A549 (cell line): ENCODE measurements at regions not wholly inside any gene's neighbourhood (a gene's known extent, or its start where the extent isn't known, plus 50 kb on each side); places are given as distances from the start of the nearest gene placed in this dataset.

ENCODE experiments used
- ATAC-seq, 2 experiments: fragments of 200-7000 bp in 1 of 2; fragments of >200 bp in 1 of 2; cut with Nextera tagmentation in 1 of 2; cut with Tn5 transposase in 1 of 2; 3 replicates each; pipeline versions ENCODE4 v1.8.0 to v1.9.1; 2018 to 2020; ENCODE audit warnings: mild to moderate bottlenecking in 1 of 2, moderate library complexity in 1 of 2
- CTCF ChIA-PET: fragments of 300-600 bp; sonication (Branson Sonifier 250); formaldehyde crosslinking; extraction: SDS; loops from one replicate; lab custom pipeline; 2021; ENCODE audit warnings: antibody characterized with exemption, inconsistent platforms; lab: Yijun Ruan, JAX
- POLR2A ChIA-PET: fragments of 350-600 bp; formaldehyde crosslinking; extraction: SDS; loops from one replicate; lab custom pipeline; 2021; ENCODE audit warnings: antibody characterized with exemption, inconsistent platforms; lab: Yijun Ruan, JAX
- DNase-seq, 2 experiments: peaks; one replicate each; pipeline versions ENCODE4 v3.0.0 to v3.0.0-alpha.2; 2011 to 2016; ENCODE audit warnings: low read depth in 1 of 2, low spot score in 1 of 2
- FAIRE-seq: peaks from 2 replicates; lab custom pipeline; 2011; peaks lifted over from hg19 to GRCh38; lab: Jason Lieb, UNC
- H3K27ac ChIP-seq, 2 experiments: fragments of >200 bp; sonication (Bioruptor Twin); formaldehyde crosslinking; 3 replicates each; pipeline ENCODE4 v1.5.1; 2016 to 2017
- H3K4me1 ChIP-seq: fragments of >200 bp; sonication (Bioruptor Twin); formaldehyde crosslinking; 3 replicates; pipeline ENCODE4 v1.6.1; 2016
- H3K4me2 ChIP-seq: fragments of >200 bp; sonication (Bioruptor Twin); formaldehyde crosslinking; 3 replicates; pipeline ENCODE4 v1.6.1; 2016
- H3K4me3 ChIP-seq: fragments of >200 bp; sonication (Bioruptor Twin); formaldehyde crosslinking; 3 replicates; pipeline ENCODE4 v1.5.1; 2016
- H3K9me3 ChIP-seq: fragments of >200 bp; sonication (Bioruptor Twin); formaldehyde crosslinking; 3 replicates; pipeline ENCODE4 v1.6.1; 2016
- CBX2 ChIP-seq: fragments of 200-600 bp; sonication (generic); IDR thresholded peaks from 2 replicates; pipeline ENCODE4 v1.6.1; 2016; ENCODE audit warnings: low read depth, mild to moderate bottlenecking, borderline replicate concordance
- CBX8 ChIP-seq: fragments of 200-600 bp; sonication (generic); IDR thresholded peaks from 2 replicates; pipeline ENCODE4 v1.6.1; 2016
- CEBPB ChIP-seq, 2 experiments: fragments of >200 bp in 1 of 2; sonication (Bioruptor Twin) in 1 of 2; formaldehyde crosslinking in 1 of 2; IDR thresholded peaks; 2 replicates each; pipeline ENCODE4 v1.6.1; 2012 to 2016
- CHD2 ChIP-seq: fragments of 150-350 bp; IDR thresholded peaks from 2 replicates; pipeline ENCODE4 v1.6.1; 2014; ENCODE audit warnings: low read length; ENCODE audit not compliant: partially characterized antibody
- CHD4 ChIP-seq: fragments of 200-600 bp; sonication (generic); IDR thresholded peaks from 2 replicates; pipeline ENCODE4 v1.6.1; 2016; ENCODE audit warnings: antibody characterized with exemption, mild to moderate bottlenecking, borderline replicate concordance
- EHF ChIP-seq: fragments of 250-450 bp; sonication (Bioruptor Pico); IDR thresholded peaks from 2 replicates; pipeline ENCODE4 v1.5.0; 2020; ENCODE audit warnings: mild to moderate bottlenecking
- EHMT2 ChIP-seq: fragments of 200-600 bp; sonication (generic); IDR thresholded peaks from 2 replicates; pipeline ENCODE4 v1.6.1; 2016; ENCODE audit warnings: antibody characterized with exemption, low read depth, mild to moderate bottlenecking, moderate library complexity
- ESRRA ChIP-seq: fragments of 150-350 bp; IDR thresholded peaks from 2 replicates; pipeline ENCODE4 v1.6.1; 2014; ENCODE audit warnings: mild to moderate bottlenecking, low read length, borderline replicate concordance
- FOSB ChIP-seq: fragments of 250-450 bp; sonication (Bioruptor Pico); IDR thresholded peaks from 2 replicates; pipeline ENCODE4 v1.5.0; 2020; ENCODE audit warnings: mild to moderate bottlenecking, moderate library complexity
- FOSL2 ChIP-seq, 2 experiments: fragments of 450-650 bp in 1 of 2; fragments of >200 bp in 1 of 2; sonication (Bioruptor Twin) in 1 of 2; formaldehyde crosslinking; IDR thresholded peaks; 2 replicates each; pipeline versions ENCODE4 v1.5.0 to v1.6.1; 2016 to 2020; ENCODE audit warnings: mild to moderate bottlenecking in 1 of 2, moderate library complexity in 1 of 2
- GATA3 ChIP-seq: IDR thresholded peaks from 2 replicates; pipeline ENCODE4 v1.6.1; 2012; ENCODE audit warnings: borderline replicate concordance
- HDAC2 ChIP-seq: fragments of 200-600 bp; sonication (generic); IDR thresholded peaks from 2 replicates; pipeline ENCODE4 v1.6.1; 2016
- HOXB5 ChIP-seq: fragments of 250-450 bp; sonication (Bioruptor Pico); IDR thresholded peaks from 2 replicates; pipeline ENCODE4 v1.5.0; 2020; ENCODE audit warnings: mild to moderate bottlenecking, moderate library complexity
- JUN ChIP-seq, 2 experiments: fragments of >200 bp; sonication (Bioruptor Twin); formaldehyde crosslinking; IDR thresholded peaks; 2 replicates in 1 of 2; 3 replicates in 1 of 2; pipeline ENCODE4 v1.6.1; 2016 to 2017
- MAFK ChIP-seq: fragments of 450-650 bp; IDR thresholded peaks from 2 replicates; pipeline ENCODE4 v1.6.1; 2014; ENCODE audit not compliant: partially characterized antibody
- MYC ChIP-seq: IDR thresholded peaks from 2 replicates; pipeline ENCODE4 v1.6.1; 2012; ENCODE audit warnings: mild to moderate bottlenecking, inconsistent platforms, low read length, improper control_type of control experiment, borderline replicate concordance
- NFE2L2 ChIP-seq: fragments of 150-350 bp; conservative IDR thresholded peaks from 2 replicates; pipeline ENCODE4 v1.6.1; 2014; ENCODE audit warnings: low read length
- NPAS2 ChIP-seq: fragments of 250-450 bp; sonication (Bioruptor Pico); IDR thresholded peaks from 2 replicates; pipeline ENCODE4 v1.8.0; 2022; ENCODE audit warnings: mild to moderate bottlenecking, moderate library complexity, borderline replicate concordance
- RAD21 ChIP-seq, 2 experiments: fragments of >200 bp in 1 of 2; sonication (Bioruptor Twin) in 1 of 2; formaldehyde crosslinking in 1 of 2; IDR thresholded peaks in 1 of 2; conservative IDR thresholded peaks in 1 of 2; 2 replicates in 1 of 2; 3 replicates in 1 of 2; pipeline ENCODE4 v1.6.1; 2012 to 2018; ENCODE audit warnings: inconsistent platforms in 1 of 2
- RCOR1 ChIP-seq: fragments of 150-350 bp; IDR thresholded peaks from 2 replicates; pipeline ENCODE4 v1.6.1; 2014; ENCODE audit warnings: antibody characterized with exemption, low read length, low read depth
- RFX5 ChIP-seq: fragments of 450-650 bp; IDR thresholded peaks from 2 replicates; pipeline ENCODE4 v1.7.1; 2014; ENCODE audit warnings: antibody characterized with exemption, mild to moderate bottlenecking, moderate library complexity
- SMC3 ChIP-seq: fragments of >200 bp; sonication (Bioruptor Twin); formaldehyde crosslinking; IDR thresholded peaks from 3 replicates; pipeline ENCODE4 v1.6.1; 2018; ENCODE audit warnings: inconsistent platforms
- ZC3H11A ChIP-seq: fragments of 450-650 bp; IDR thresholded peaks from 2 replicates; pipeline ENCODE4 v1.6.1; 2014; ENCODE audit warnings: antibody characterized with exemption, mild to moderate bottlenecking
- ZSCAN20 ChIP-seq: fragments of 250-450 bp; sonication (Bioruptor Pico); IDR thresholded peaks from 2 replicates; pipeline ENCODE4 v1.8.0; 2022; ENCODE audit warnings: mild to moderate bottlenecking, moderate library complexity
- WGBS: methylation state at CpG from one replicate; pipeline ENCODE4 v1.1.6; 2017; ENCODE audit errors: missing lambda C conversion rate; 5-methylcytosine and 5-hydroxymethylcytosine counted together
- TF ChIP-seq, protein P1 (sequence below): IDR thresholded peaks from 2 replicates; pipeline ENCODE4 v1.6.1; 2012
- TF ChIP-seq, protein P2 (sequence below): fragments of 250-450 bp; sonication (Bioruptor Pico); IDR thresholded peaks from 2 replicates; pipeline ENCODE4 v1.5.0; 2020; ENCODE audit warnings: low read depth, mild to moderate bottlenecking, moderate library complexity
- TF ChIP-seq, protein P3 (sequence below): fragments of >200 bp; sonication (Bioruptor Twin); formaldehyde crosslinking; IDR thresholded peaks from 3 replicates; pipeline ENCODE4 v1.6.1; 2016

- Histone ChIP-seq H3K27ac (no peak overlapping the region), H3K4me3 (no peak overlapping the region), H3K9me3 (no peaks in the 10 kb centered on the region), H3K4me2 (no peak overlapping the region), H3K4me1 (no peaks in the 10 kb centered on the region)
- WGBS: 38% methylated on average over 2 of the region's 2 CpGs
- DNase-seq (no peak), FAIRE-seq (no peak), ATAC-seq (no peak)
- POLR2A ChIA-PET: no interaction called here
- TF ChIP-seq HDAC2 (no peak), ZC3H11A (no peak), RFX5 (no peak), MYC (no peak), CHD4 (no peak), FOSB (CRISPR knock-in tag) (no peak), ZSCAN20 (no peak), RAD21 (conservative IDR thresholded peaks at IDR 0.05 in 1 of 2, IDR thresholded peaks at IDR 0.05 in 1 of 2) (no peak)
- CTCF ChIA-PET: no interaction called here
These were observed 97.9 kb upstream of the PTPRT start for GRCh38 chr20:43287637-43288036.

DNA sequence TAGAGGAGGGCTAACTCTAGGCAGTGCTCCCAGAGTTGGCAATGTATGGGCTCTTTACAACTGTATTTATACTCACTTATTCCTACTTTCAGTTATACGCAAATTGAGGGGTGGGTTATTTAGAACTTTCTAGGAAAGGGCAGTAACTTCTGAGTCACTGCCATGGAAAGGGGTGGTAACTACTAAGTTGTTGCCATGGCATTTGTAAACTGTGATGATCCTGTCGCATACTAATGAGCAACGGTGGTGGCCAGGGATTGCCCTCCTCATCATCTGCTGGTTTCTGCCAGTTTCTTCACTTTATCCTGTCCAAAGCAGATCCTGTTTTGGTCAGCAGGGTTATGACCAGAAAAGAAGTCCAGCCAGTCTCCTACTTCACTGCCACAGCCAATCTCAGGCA is 95.5 kb upstream of the PTPRT start:
- ChIA-PET POLR2A (no interaction called here), CTCF (no interaction called here)
- no peaks in the 10 kb centered on the region for H3K4me1 ChIP-seq
- no peak for FAIRE-seq
- TF ChIP-seq ZC3H11A: no peak
- no peak for TF ChIP-seq ESRRA
- TF ChIP-seq, protein P1, sequence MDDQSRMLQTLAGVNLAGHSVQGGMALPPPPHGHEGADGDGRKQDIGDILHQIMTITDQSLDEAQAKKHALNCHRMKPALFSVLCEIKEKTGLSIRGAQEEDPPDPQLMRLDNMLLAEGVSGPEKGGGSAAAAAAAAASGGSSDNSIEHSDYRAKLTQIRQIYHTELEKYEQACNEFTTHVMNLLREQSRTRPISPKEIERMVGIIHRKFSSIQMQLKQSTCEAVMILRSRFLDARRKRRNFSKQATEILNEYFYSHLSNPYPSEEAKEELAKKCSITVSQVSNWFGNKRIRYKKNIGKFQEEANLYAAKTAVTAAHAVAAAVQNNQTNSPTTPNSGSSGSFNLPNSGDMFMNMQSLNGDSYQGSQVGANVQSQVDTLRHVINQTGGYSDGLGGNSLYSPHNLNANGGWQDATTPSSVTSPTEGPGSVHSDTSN: no peak
- no peak for TF ChIP-seq GATA3
- no peak for TF ChIP-seq EHF
- TF ChIP-seq HOXB5 (CRISPR knock-in tag): no peak
- TF ChIP-seq JUN (IDR thresholded peaks at IDR 0.05): no peak
- TF ChIP-seq HDAC2: no peak
- TF ChIP-seq, protein P2, sequence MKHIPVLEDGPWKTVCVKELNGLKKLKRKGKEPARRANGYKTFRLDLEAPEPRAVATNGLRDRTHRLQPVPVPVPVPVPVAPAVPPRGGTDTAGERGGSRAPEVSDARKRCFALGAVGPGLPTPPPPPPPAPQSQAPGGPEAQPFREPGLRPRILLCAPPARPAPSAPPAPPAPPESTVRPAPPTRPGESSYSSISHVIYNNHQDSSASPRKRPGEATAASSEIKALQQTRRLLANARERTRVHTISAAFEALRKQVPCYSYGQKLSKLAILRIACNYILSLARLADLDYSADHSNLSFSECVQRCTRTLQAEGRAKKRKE: no peak
- TF ChIP-seq EHMT2: no peak
- TF ChIP-seq, all 56 proteins: peak for 0
- Histone ChIP-seq H3K9me3 (no peaks in the 10 kb centered on the region), H3K4me2 (no peak overlapping the region), H3K27ac (no peak overlapping the region), H3K4me3 (no peak overlapping the region)
- DNase-seq (no peak), ATAC-seq (no peak)
- 14% methylated on average over 3 of the region's 3 CpGs for WGBS

DNA sequence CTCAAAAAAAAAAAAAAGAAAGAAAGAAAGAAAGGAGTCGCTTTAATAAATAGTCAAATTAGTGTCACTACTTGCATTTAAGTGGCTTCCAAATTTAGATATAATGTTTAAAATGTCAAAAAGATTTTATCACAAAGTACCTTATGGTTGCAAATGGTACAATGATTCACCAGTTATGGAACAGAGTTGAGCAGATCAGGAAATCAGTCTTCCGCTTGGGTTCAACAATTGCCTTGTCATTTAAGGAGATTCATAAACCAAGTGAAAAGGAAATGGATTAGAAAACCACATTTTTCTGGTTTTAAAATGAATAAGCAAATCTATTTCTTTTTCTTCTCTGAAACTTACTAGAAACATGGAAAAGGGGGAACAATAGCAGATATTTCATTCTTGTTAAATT is 94.8 kb upstream of the PTPRT start:
- Histone ChIP-seq H3K4me2 (no peak overlapping the region), H3K4me3 (no peak overlapping the region), H3K9me3 (no peaks in the 10 kb centered on the region), H3K4me1 (no peaks in the 10 kb centered on the region), H3K27ac (no peak overlapping the region)
- DNase-seq (no peak), FAIRE-seq (no peak), ATAC-seq (no peak)
- ChIA-PET CTCF (interaction anchor here (1.1 kb wide), 1 partner anchor 24 kb away, joined by 3 read pairs; no protein-coding TSS in a partner anchor), POLR2A (no interaction called here)
- TF ChIP-seq CBX2 (no peak), CEBPB (IDR thresholded peaks at IDR 0.05) (no peak), RCOR1 (no peak), CBX8 (no peak), NFE2L2 (no peak), NPAS2 (no peak), MAFK (no peak), RFX5 (no peak), FOSL2 (IDR thresholded peaks at IDR 0.05) (no peak), FOSL2 (CRISPR knock-in tag; IDR thresholded peaks at IDR 0.05) (no peak), CHD2 (no peak), ZC3H11A (no peak), EHF (no peak), SMC3 (no peak)
- TF ChIP-seq, protein P3, sequence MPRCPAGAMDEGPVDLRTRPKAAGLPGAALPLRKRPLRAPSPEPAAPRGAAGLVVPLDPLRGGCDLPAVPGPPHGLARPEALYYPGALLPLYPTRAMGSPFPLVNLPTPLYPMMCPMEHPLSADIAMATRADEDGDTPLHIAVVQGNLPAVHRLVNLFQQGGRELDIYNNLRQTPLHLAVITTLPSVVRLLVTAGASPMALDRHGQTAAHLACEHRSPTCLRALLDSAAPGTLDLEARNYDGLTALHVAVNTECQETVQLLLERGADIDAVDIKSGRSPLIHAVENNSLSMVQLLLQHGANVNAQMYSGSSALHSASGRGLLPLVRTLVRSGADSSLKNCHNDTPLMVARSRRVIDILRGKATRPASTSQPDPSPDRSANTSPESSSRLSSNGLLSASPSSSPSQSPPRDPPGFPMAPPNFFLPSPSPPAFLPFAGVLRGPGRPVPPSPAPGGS: no peak
- TF ChIP-seq, protein P2: no peak
- WGBS: 56% methylated on average over 2 of the region's 2 CpGs
